WI38 (cell line): ENCODE measurements at regions not wholly inside any gene's neighbourhood (a gene's known extent, or its start where the extent isn't known, plus 50 kb on each side); places are given as distances from the start of the nearest gene placed in this dataset.

ENCODE experiments used
- H3K4me3 ChIP-seq: 2 replicates; pipeline ENCODE4 v1.5.1; 2011; ENCODE audit warnings: low read depth, mild to moderate bottlenecking, control low read depth, low read length
- CTCF ChIP-seq: IDR thresholded peaks from 2 replicates; pipeline ENCODE4 v1.5.1; 2012; ENCODE audit warnings: low read depth, mild to moderate bottlenecking, control low read depth, low read length

GRCh38 chr2:220127311-220127710, 499.9 kb downstream of the SLC4A3 start:
- no peak overlapping the region for H3K4me3 ChIP-seq
- no peak for TF ChIP-seq CTCF

- no peak for TF ChIP-seq CTCF
- H3K4me3 ChIP-seq, result no peak overlapping the region
These were observed 500.4 kb downstream of the SLC4A3 start for GRCh38 chr2:220127876-220128275.

- TF ChIP-seq CTCF, result no peak
- H3K4me3 ChIP-seq, result no peak overlapping the region
These were observed 502.0 kb downstream of the SLC4A3 start for GRCh38 chr2:220129391-220129790.

- TF ChIP-seq CTCF, result no peak
- no peak overlapping the region for H3K4me3 ChIP-seq
These were observed 507.5 kb downstream of the SLC4A3 start for GRCh38 chr2:220134756-220135534.

GRCh38 chr2:220143336-220143735, 515.9 kb downstream of the SLC4A3 start:
- no peak overlapping the region for H3K4me3 ChIP-seq
- TF ChIP-seq CTCF, result no peak

- no peak for TF ChIP-seq CTCF
- H3K4me3 ChIP-seq, result no peak overlapping the region
These were observed 517.0 kb downstream of the SLC4A3 start for GRCh38 chr2:220144411-220144810.

- H3K4me3 ChIP-seq, result no peak overlapping the region
- no peak for TF ChIP-seq CTCF
These were observed 520.0 kb downstream of the SLC4A3 start for GRCh38 chr2:220147161-220148038.
